Liver (tissue), 8 donors: ENCODE measurements at regions not wholly inside any gene's neighbourhood (a gene's known extent, or its start where the extent isn't known, plus 50 kb on each side); places are given as distances from the start of the nearest gene placed in this dataset.

Experiments
- DNase-seq: peaks from one replicate; pipeline ENCODE4 v3.0.0-alpha.2; 2017; ENCODE audit warnings: low spot score
- H3K27ac ChIP-seq, 2 donors: one replicate each; pipeline ENCODE4 v1.7.0; 2013; ENCODE audit warnings: inconsistent platforms in 2 of 2, low read length in 2 of 2, control low read depth in 1 of 2, low read depth in 1 of 2, mild to moderate bottlenecking in 1 of 2
- H3K27me3 ChIP-seq, 4 donors: one replicate each; pipeline versions ENCODE4 v1.6.1 to v1.7.0; 2013; ENCODE audit warnings: low read length in 3 of 4, inconsistent platforms in 1 of 4, mild to moderate bottlenecking in 1 of 4, moderate library complexity in 1 of 4; ENCODE audit not compliant: control insufficient read depth in 4 of 4, insufficient read depth in 4 of 4
- H3K36me3 ChIP-seq, 4 donors: one replicate each; pipeline versions ENCODE4 v1.6.1 to v1.7.0; 2013; ENCODE audit warnings: low read length in 3 of 4, mild to moderate bottlenecking in 3 of 4, low read depth in 1 of 4, moderate library complexity in 1 of 4; ENCODE audit not compliant: control insufficient read depth in 4 of 4, insufficient read depth in 3 of 4
- H3K4me1 ChIP-seq, 4 donors: one replicate each; pipeline versions ENCODE4 v1.6.1 to v1.7.0; 2013; ENCODE audit warnings: low read length in 3 of 4, mild to moderate bottlenecking in 3 of 4, moderate library complexity in 1 of 4; ENCODE audit not compliant: control insufficient read depth in 4 of 4, insufficient read depth in 4 of 4
- H3K4me3 ChIP-seq, 3 donors: one replicate each; pipeline versions ENCODE4 v1.6.1 to v1.7.0; 2013; ENCODE audit warnings: low read length in 3 of 3, control low read depth in 1 of 3, low read depth in 1 of 3, mild to moderate bottlenecking in 1 of 3
- H3K9ac ChIP-seq, 2 donors: one replicate each; pipeline ENCODE4 v1.7.0; 2013; ENCODE audit warnings: low read length in 2 of 2, mild to moderate bottlenecking in 2 of 2, moderate library complexity in 2 of 2, control low read depth in 1 of 2, low read depth in 1 of 2
- H3K9me3 ChIP-seq, 4 donors: one replicate each; pipeline versions ENCODE4 v1.6.1 to v1.7.0; 2013; ENCODE audit warnings: low read length in 3 of 4; ENCODE audit not compliant: control insufficient read depth in 4 of 4
- EGR1 ChIP-seq, 2 donors: IDR thresholded peaks; 2 replicates each; pipeline ENCODE4 v1.6.1; 2016 to 2018; ENCODE audit warnings: antibody characterized with exemption in 2 of 2, low read depth in 2 of 2
- FOXA1 ChIP-seq: IDR thresholded peaks from 2 replicates; pipeline ENCODE4 v1.6.1; 2016; ENCODE audit warnings: antibody characterized with exemption
- FOXA2 ChIP-seq: IDR thresholded peaks from 2 replicates; pipeline ENCODE4 v1.6.1; 2016; ENCODE audit warnings: antibody characterized with exemption
- HNF4A ChIP-seq, 2 donors: conservative IDR thresholded peaks; 2 replicates each; pipeline ENCODE4 v1.6.1; 2016; ENCODE audit warnings: antibody characterized with exemption in 2 of 2, mild to moderate bottlenecking in 2 of 2
- NR2F2 ChIP-seq: IDR thresholded peaks from 2 replicates; pipeline ENCODE4 v1.6.1; 2016; ENCODE audit warnings: antibody characterized with exemption
- RXRA ChIP-seq, 2 donors: IDR thresholded peaks; 2 replicates each; pipeline ENCODE4 v1.6.1; 2017 to 2018; ENCODE audit warnings: antibody characterized with exemption in 2 of 2, mild to moderate bottlenecking in 1 of 2
- TAF1 ChIP-seq: conservative IDR thresholded peaks from 2 replicates; pipeline ENCODE4 v1.6.1; 2016; ENCODE audit warnings: antibody characterized with exemption, mild to moderate bottlenecking
- WGBS: extraction: QIAGEN DNeasy Blood & Tissue Kit; methylation state at CpG from one replicate; pipeline ENCODE4 v1.1.7; 2013; 5-methylcytosine and 5-hydroxymethylcytosine counted together
- TF ChIP-seq, protein P1 (sequence below): fragments of 150-350 bp; IDR thresholded peaks from 2 replicates; pipeline ENCODE4 v1.5.1; 2017; ENCODE audit warnings: improper control_type of control experiment, low read depth, low read length; ENCODE audit not compliant: missing input control
- TF ChIP-seq, protein P2 (sequence below): IDR thresholded peaks from 2 replicates; pipeline ENCODE4 v1.6.1; 2016; ENCODE audit warnings: antibody characterized with exemption
- TF ChIP-seq, protein P3 (sequence below): IDR thresholded peaks from 2 replicates; pipeline ENCODE4 v1.6.1; 2016; ENCODE audit warnings: antibody characterized with exemption
- TF ChIP-seq, protein P4 (sequence below): IDR thresholded peaks from 2 replicates; pipeline ENCODE4 v1.6.1; 2016; ENCODE audit warnings: antibody characterized with exemption
- TF ChIP-seq, protein P5 (sequence below): IDR thresholded peaks from 2 replicates; pipeline ENCODE4 v1.6.1; 2016; ENCODE audit warnings: antibody characterized with exemption, mild to moderate bottlenecking
- donor health status: healthy.
- donor health status: healthy.
- donor health status: healthy.
- donor health status: healthy.
- donor health status: healthy.

DNA sequence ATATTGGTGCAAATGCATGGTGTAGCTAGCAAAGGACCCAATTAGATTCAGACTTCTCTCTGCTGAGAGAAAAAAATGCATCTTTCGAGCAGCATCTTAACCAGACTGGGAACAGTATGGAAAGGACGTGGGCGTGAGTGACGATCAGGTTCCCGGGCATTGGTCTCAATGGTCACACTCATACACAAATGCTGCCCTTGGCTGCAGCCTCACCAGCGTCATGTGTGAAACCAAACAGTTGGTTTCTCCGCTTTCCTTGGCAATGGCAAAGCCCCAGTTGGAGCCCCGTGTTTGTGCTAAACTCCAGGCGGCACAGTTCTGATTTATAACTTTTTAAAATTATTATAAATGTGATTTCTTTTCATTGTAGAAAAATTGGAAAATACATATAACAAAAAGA is 237.8 kb downstream of the SEC61B start:
- TF ChIP-seq, protein P1, sequence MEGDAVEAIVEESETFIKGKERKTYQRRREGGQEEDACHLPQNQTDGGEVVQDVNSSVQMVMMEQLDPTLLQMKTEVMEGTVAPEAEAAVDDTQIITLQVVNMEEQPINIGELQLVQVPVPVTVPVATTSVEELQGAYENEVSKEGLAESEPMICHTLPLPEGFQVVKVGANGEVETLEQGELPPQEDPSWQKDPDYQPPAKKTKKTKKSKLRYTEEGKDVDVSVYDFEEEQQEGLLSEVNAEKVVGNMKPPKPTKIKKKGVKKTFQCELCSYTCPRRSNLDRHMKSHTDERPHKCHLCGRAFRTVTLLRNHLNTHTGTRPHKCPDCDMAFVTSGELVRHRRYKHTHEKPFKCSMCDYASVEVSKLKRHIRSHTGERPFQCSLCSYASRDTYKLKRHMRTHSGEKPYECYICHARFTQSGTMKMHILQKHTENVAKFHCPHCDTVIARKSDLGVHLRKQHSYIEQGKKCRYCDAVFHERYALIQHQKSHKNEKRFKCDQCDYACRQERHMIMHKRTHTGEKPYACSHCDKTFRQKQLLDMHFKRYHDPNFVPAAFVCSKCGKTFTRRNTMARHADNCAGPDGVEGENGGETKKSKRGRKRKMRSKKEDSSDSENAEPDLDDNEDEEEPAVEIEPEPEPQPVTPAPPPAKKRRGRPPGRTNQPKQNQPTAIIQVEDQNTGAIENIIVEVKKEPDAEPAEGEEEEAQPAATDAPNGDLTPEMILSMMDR: no peak
- no peak for TF ChIP-seq FOXA1
- TF ChIP-seq HNF4A (conservative IDR thresholded peaks at IDR 0.05): no peak
- TF ChIP-seq NR2F2: no peak
- no peak for TF ChIP-seq TAF1
- TF ChIP-seq, protein P2, sequence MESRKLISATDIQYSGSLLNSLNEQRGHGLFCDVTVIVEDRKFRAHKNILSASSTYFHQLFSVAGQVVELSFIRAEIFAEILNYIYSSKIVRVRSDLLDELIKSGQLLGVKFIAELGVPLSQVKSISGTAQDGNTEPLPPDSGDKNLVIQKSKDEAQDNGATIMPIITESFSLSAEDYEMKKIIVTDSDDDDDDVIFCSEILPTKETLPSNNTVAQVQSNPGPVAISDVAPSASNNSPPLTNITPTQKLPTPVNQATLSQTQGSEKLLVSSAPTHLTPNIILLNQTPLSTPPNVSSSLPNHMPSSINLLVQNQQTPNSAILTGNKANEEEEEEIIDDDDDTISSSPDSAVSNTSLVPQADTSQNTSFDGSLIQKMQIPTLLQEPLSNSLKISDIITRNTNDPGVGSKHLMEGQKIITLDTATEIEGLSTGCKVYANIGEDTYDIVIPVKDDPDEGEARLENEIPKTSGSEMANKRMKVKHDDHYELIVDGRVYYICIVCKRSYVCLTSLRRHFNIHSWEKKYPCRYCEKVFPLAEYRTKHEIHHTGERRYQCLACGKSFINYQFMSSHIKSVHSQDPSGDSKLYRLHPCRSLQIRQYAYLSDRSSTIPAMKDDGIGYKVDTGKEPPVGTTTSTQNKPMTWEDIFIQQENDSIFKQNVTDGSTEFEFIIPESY: no peak
- no peak for TF ChIP-seq RXRA (IDR thresholded peaks at IDR 0.05)
- no peak for TF ChIP-seq FOXA2
- TF ChIP-seq, protein P3, sequence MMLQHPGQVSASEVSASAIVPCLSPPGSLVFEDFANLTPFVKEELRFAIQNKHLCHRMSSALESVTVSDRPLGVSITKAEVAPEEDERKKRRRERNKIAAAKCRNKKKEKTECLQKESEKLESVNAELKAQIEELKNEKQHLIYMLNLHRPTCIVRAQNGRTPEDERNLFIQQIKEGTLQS: no peak
- WGBS: 91% methylated on average over 9 of the region's 9 CpGs
- no peak overlapping the region for H3K9ac ChIP-seq
- no peaks in the 10 kb centered on the region for H3K4me1 ChIP-seq
- no peaks in the 10 kb centered on the region for H3K27me3 ChIP-seq
- H3K36me3 ChIP-seq: no peaks in the 10 kb centered on the region
- DNase-seq: no peak
- H3K9me3 ChIP-seq: no peaks in the 10 kb centered on the region
- H3K4me3 ChIP-seq: no peak overlapping the region
- H3K27ac ChIP-seq: no peak overlapping the region

DNA sequence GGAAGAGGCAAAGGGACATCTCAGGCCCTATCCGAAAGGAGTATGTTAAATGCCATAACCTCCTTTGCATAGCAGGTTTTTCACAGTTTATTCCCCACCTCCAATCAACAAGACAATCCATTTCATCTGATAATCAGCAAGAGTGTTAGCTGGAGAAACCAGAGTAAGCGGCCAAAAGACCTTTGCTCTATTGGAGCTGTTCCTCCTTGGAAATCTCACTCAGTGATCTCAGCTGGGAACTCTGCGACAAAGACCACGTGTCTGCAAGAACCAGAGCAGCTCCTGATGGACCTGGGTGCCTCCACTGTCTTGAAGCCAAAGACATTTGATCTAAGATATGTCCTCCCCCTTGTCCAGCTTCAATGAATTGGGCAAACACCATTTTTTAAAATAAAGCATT is 241.0 kb downstream of the SEC61B start:
- no peak overlapping the region for H3K4me3 ChIP-seq
- H3K27ac ChIP-seq: no peak overlapping the region
- no peaks in the 10 kb centered on the region for H3K36me3 ChIP-seq
- no peak overlapping the region for H3K9ac ChIP-seq
- H3K4me1 ChIP-seq: no peaks in the 10 kb centered on the region
- H3K9me3 ChIP-seq: no peaks in the 10 kb centered on the region
- no peaks in the 10 kb centered on the region for H3K27me3 ChIP-seq
- no peak for DNase-seq
- no peak for TF ChIP-seq NR2F2
- WGBS: 66% methylated on average over 4 of the region's 4 CpGs

DNA sequence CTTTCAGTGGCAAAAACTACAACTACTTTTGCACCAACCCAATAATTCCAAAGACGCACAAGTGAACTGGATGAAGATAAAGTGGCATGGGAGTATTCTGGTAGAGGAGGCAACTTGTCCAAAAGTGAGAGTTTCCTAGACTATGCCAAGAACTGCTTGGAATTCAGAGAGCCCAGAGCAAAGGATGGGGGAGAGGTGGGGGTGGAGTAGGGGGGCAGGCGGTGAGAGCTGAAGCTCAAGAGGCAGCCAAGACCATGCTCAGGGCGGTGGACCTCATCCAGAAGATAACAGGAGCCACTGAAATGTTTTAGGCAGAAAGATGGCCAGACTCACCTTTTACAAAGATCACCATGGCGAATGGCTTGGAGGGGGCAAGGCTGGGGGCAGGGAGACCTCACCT is 242.5 kb downstream of the SEC61B start:
- no peaks in the 10 kb centered on the region for H3K4me1 ChIP-seq
- no peak overlapping the region for H3K9ac ChIP-seq
- no peak for DNase-seq
- H3K9me3 ChIP-seq: no peaks in the 10 kb centered on the region
- H3K27ac ChIP-seq: no peak overlapping the region
- no peaks in the 10 kb centered on the region for H3K36me3 ChIP-seq
- H3K4me3 ChIP-seq: no peak overlapping the region
- TF ChIP-seq, protein P4, sequence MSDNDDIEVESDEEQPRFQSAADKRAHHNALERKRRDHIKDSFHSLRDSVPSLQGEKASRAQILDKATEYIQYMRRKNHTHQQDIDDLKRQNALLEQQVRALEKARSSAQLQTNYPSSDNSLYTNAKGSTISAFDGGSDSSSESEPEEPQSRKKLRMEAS: no peak
- no peak for TF ChIP-seq FOXA2
- TF ChIP-seq, protein P5, sequence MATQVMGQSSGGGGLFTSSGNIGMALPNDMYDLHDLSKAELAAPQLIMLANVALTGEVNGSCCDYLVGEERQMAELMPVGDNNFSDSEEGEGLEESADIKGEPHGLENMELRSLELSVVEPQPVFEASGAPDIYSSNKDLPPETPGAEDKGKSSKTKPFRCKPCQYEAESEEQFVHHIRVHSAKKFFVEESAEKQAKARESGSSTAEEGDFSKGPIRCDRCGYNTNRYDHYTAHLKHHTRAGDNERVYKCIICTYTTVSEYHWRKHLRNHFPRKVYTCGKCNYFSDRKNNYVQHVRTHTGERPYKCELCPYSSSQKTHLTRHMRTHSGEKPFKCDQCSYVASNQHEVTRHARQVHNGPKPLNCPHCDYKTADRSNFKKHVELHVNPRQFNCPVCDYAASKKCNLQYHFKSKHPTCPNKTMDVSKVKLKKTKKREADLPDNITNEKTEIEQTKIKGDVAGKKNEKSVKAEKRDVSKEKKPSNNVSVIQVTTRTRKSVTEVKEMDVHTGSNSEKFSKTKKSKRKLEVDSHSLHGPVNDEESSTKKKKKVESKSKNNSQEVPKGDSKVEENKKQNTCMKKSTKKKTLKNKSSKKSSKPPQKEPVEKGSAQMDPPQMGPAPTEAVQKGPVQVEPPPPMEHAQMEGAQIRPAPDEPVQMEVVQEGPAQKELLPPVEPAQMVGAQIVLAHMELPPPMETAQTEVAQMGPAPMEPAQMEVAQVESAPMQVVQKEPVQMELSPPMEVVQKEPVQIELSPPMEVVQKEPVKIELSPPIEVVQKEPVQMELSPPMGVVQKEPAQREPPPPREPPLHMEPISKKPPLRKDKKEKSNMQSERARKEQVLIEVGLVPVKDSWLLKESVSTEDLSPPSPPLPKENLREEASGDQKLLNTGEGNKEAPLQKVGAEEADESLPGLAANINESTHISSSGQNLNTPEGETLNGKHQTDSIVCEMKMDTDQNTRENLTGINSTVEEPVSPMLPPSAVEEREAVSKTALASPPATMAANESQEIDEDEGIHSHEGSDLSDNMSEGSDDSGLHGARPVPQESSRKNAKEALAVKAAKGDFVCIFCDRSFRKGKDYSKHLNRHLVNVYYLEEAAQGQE: no peak
- TF ChIP-seq TAF1: no peak
- TF ChIP-seq RXRA (IDR thresholded peaks at IDR 0.05): no peak
- no peak for TF ChIP-seq NR2F2
- TF ChIP-seq, protein P1: no peak
- no peak for TF ChIP-seq EGR1 (IDR thresholded peaks at IDR 0.05; ENCODE audit: low read depth in 2 of 2)
- WGBS: 91% methylated on average over 4 of the region's 4 CpGs
- no peaks in the 10 kb centered on the region for H3K27me3 ChIP-seq
